ENCODE measurements at regions not wholly inside any gene's neighbourhood (a gene's known extent, or its start where the extent isn't known, plus 50 kb on each side); places are given as distances from the start of the nearest gene placed in this dataset.

DNA sequence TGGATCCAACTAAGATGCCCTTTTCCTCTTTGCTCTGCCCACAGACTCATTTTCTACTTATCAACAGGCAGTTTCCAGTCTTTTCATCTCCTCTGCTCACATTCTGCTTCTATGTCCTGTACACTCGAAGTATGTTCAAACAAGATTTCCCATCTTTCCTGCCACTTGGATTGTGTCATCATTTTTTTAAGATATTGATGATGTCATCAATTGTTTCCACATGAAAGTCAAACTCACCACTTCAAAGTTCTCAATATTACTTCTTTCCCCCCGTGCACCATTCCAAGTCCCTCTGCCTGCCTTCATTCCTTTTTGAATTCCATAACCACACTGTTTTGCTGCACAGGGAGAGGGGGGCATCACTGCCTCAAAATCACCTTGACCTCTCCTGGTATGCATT, 175.0 kb upstream of the RFX3 start:
- no peaks in the 10 kb centered on the region for H3K27me3 ChIP-seq (ENCODE audit: insufficient read depth, low read length, poor library complexity)
- no peak for ATAC-seq (ENCODE audit: insufficient read depth, low read depth)
- H3K4me2 ChIP-seq (ENCODE audit: insufficient read depth, low read length): no peak overlapping the region
- no peak overlapping the region for H3K9ac ChIP-seq (ENCODE audit: low read depth, low read length)
- DNase-seq: no peak
- TF ChIP-seq, protein P1, sequence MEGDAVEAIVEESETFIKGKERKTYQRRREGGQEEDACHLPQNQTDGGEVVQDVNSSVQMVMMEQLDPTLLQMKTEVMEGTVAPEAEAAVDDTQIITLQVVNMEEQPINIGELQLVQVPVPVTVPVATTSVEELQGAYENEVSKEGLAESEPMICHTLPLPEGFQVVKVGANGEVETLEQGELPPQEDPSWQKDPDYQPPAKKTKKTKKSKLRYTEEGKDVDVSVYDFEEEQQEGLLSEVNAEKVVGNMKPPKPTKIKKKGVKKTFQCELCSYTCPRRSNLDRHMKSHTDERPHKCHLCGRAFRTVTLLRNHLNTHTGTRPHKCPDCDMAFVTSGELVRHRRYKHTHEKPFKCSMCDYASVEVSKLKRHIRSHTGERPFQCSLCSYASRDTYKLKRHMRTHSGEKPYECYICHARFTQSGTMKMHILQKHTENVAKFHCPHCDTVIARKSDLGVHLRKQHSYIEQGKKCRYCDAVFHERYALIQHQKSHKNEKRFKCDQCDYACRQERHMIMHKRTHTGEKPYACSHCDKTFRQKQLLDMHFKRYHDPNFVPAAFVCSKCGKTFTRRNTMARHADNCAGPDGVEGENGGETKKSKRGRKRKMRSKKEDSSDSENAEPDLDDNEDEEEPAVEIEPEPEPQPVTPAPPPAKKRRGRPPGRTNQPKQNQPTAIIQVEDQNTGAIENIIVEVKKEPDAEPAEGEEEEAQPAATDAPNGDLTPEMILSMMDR (IDR thresholded peaks at IDR 0.05; ENCODE audit: borderline replicate concordance, extremely low read depth, low read length, poor library complexity, severe bottlenecking): no peak
- no peak for TF ChIP-seq EZH2 (IDR thresholded peaks at IDR 0.05; ENCODE audit: borderline replicate concordance, low read depth, low read length, severe bottlenecking)
- no peak overlapping the region for H2AFZ ChIP-seq (ENCODE audit: low read depth, low read length)
- H3K36me3 ChIP-seq (ENCODE audit: insufficient read depth, low read length): no peaks in the 10 kb centered on the region
- H3K27ac ChIP-seq (ENCODE audit: low read length): no peak overlapping the region
- no peaks in the 10 kb centered on the region for H3K9me3 ChIP-seq (ENCODE audit: insufficient read depth, low read length, severe bottlenecking)
- H3K79me2 ChIP-seq (ENCODE audit: insufficient read depth, low read length): no peaks in the 10 kb centered on the region
- H3K4me3 ChIP-seq (ENCODE audit: low read depth in 1 of 2, low read length in 2 of 2): no peak overlapping the region
- no peaks in the 10 kb centered on the region for H4K20me1 ChIP-seq (ENCODE audit: insufficient read depth, low read length)
- no peaks in the 10 kb centered on the region for H3K4me1 ChIP-seq (ENCODE audit: insufficient read depth, low read length)

DNA sequence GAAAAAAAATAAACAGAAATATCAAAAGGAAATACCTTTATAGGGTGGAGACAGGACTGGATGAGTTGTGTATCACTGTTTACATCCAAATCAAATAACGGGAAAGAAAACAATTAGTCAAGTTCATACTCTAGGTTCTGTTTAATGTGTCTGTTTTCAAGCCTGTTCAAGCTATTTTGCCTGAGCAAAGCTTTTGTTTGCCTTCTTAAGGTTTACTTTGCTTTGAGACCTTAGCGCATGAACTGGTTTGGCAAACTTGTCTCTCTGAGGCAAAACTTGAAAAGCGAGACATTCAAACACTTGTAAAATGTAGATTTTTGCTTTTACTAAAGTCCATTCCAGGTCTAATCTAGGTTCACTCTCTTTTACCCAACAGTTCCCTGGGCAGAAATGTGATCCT, 174.1 kb upstream of the RFX3 start:
- H3K4me2 ChIP-seq (ENCODE audit: insufficient read depth, low read length): no peak overlapping the region
- H2AFZ ChIP-seq (ENCODE audit: low read depth, low read length): no peak overlapping the region
- H3K36me3 ChIP-seq (ENCODE audit: insufficient read depth, low read length): no peaks in the 10 kb centered on the region
- no peak for DNase-seq
- no peaks in the 10 kb centered on the region for H3K79me2 ChIP-seq (ENCODE audit: insufficient read depth, low read length)
- no peak overlapping the region for H3K27ac ChIP-seq (ENCODE audit: low read length)
- TF ChIP-seq EZH2 (IDR thresholded peaks at IDR 0.05; ENCODE audit: borderline replicate concordance, low read depth, low read length, severe bottlenecking): no peak
- TF ChIP-seq, protein P1 (IDR thresholded peaks at IDR 0.05; ENCODE audit: borderline replicate concordance, extremely low read depth, low read length, poor library complexity, severe bottlenecking): no peak
- no peaks in the 10 kb centered on the region for H3K9me3 ChIP-seq (ENCODE audit: insufficient read depth, low read length, severe bottlenecking)
- no peaks in the 10 kb centered on the region for H4K20me1 ChIP-seq (ENCODE audit: insufficient read depth, low read length)
- no peak for ATAC-seq (ENCODE audit: insufficient read depth, low read depth)
- no peaks in the 10 kb centered on the region for H3K27me3 ChIP-seq (ENCODE audit: insufficient read depth, low read length, poor library complexity)
- no peak overlapping the region for H3K9ac ChIP-seq (ENCODE audit: low read depth, low read length)
- no peaks in the 10 kb centered on the region for H3K4me1 ChIP-seq (ENCODE audit: insufficient read depth, low read length)
- no peak overlapping the region for H3K4me3 ChIP-seq (ENCODE audit: low read depth in 1 of 2, low read length in 2 of 2)

DNA sequence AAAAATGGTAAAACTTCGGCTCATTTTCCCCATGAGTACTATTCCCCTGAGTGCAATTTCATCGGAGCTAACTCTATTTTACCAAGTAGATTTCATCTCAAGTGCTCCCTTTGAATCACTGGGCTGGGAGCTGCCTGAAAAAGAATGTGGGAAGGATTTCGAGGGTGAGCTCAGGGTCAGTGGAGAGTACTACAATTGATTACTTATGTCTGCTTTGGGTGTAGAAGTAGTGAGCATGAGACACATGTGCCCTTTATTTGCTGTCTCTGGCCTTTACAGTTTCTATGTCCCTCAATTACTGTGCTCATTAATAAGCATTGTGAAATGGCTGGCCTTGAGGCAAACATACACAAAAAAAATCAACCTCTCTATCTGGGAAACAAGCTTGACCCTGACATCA, 172.7 kb upstream of the RFX3 start:
- Histone ChIP-seq H3K9me3 (ENCODE audit: insufficient read depth, low read length, severe bottlenecking) (no peaks in the 10 kb centered on the region), H4K20me1 (ENCODE audit: insufficient read depth, low read length) (no peaks in the 10 kb centered on the region), H3K9ac (ENCODE audit: low read depth, low read length) (no peak overlapping the region), H2AFZ (ENCODE audit: low read depth, low read length) (no peak overlapping the region), H3K4me1 (ENCODE audit: insufficient read depth, low read length) (no peaks in the 10 kb centered on the region), H3K79me2 (ENCODE audit: insufficient read depth, low read length) (no peaks in the 10 kb centered on the region), H3K27ac (ENCODE audit: low read length) (no peak overlapping the region), H3K4me3 (ENCODE audit: low read depth in 1 of 2, low read length in 2 of 2) (no peak overlapping the region), H3K4me2 (ENCODE audit: insufficient read depth, low read length) (no peak overlapping the region), H3K27me3 (ENCODE audit: insufficient read depth, low read length, poor library complexity) (no peaks in the 10 kb centered on the region), H3K36me3 (ENCODE audit: insufficient read depth, low read length) (no peaks in the 10 kb centered on the region)
- no peak for ATAC-seq (ENCODE audit: insufficient read depth, low read depth)
- DNase-seq: no peak
- TF ChIP-seq EZH2 (IDR thresholded peaks at IDR 0.05; ENCODE audit: borderline replicate concordance, low read depth, low read length, severe bottlenecking): no peak
- TF ChIP-seq, protein P1 (IDR thresholded peaks at IDR 0.05; ENCODE audit: borderline replicate concordance, extremely low read depth, low read length, poor library complexity, severe bottlenecking): no peak

DNA sequence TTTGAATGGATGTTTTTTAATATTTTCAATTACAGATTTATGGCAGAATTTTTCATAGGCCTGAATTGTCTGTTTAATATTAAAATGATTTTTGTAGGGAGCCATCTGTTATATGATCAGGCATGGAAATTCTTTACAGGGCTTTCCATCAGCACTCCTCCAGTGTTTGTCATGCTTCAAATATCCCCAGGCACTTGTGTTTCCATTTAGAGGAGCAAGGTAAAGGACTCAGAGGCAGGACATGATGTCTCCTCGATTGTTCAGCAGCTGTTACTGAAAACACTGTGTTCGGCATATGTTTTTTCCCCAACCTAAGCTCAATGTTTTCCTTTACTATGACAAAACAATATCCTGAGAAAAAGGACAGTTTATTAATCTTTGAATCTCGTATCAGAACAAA, 172.3 kb upstream of the RFX3 start:
- no peaks in the 10 kb centered on the region for H3K9me3 ChIP-seq (ENCODE audit: insufficient read depth, low read length, severe bottlenecking)
- no peak overlapping the region for H3K9ac ChIP-seq (ENCODE audit: low read depth, low read length)
- H3K27ac ChIP-seq (ENCODE audit: low read length): no peak overlapping the region
- H3K4me3 ChIP-seq (ENCODE audit: low read depth in 1 of 2, low read length in 2 of 2): no peak overlapping the region
- no peaks in the 10 kb centered on the region for H3K36me3 ChIP-seq (ENCODE audit: insufficient read depth, low read length)
- H3K79me2 ChIP-seq (ENCODE audit: insufficient read depth, low read length): no peaks in the 10 kb centered on the region
- no peaks in the 10 kb centered on the region for H4K20me1 ChIP-seq (ENCODE audit: insufficient read depth, low read length)
- H3K27me3 ChIP-seq (ENCODE audit: insufficient read depth, low read length, poor library complexity): no peaks in the 10 kb centered on the region
- no peaks in the 10 kb centered on the region for H3K4me1 ChIP-seq (ENCODE audit: insufficient read depth, low read length)
- no peak for TF ChIP-seq EZH2 (IDR thresholded peaks at IDR 0.05; ENCODE audit: borderline replicate concordance, low read depth, low read length, severe bottlenecking)
- TF ChIP-seq, protein P1 (IDR thresholded peaks at IDR 0.05; ENCODE audit: borderline replicate concordance, extremely low read depth, low read length, poor library complexity, severe bottlenecking): no peak
- ATAC-seq (ENCODE audit: insufficient read depth, low read depth): no peak
- no peak for DNase-seq
- no peak overlapping the region for H2AFZ ChIP-seq (ENCODE audit: low read depth, low read length)
- no peak overlapping the region for H3K4me2 ChIP-seq (ENCODE audit: insufficient read depth, low read length)
